Gastrocnemius medialis (tissue), 4 donors: ENCODE measurements at regions not wholly inside any gene's neighbourhood (a gene's known extent, or its start where the extent isn't known, plus 50 kb on each side); places are given as distances from the start of the nearest gene placed in this dataset.

Source experiments
- ATAC-seq, 2 donors: fragments of 150-250 bp; one replicate each; pipeline ENCODE4 v1.9.1; 2016
- DNase-seq, 2 donors: peaks; one replicate each; pipeline ENCODE4 v3.0.0-alpha.2; 2019
- H3K27ac ChIP-seq, 4 donors: fragments of 200-600 bp; sonication (generic); 1 replicate in 1 of 4; 2 replicates in 3 of 4; pipeline ENCODE4 v1.5.1; 2016 to 2018; ENCODE audit warnings: mild to moderate bottlenecking in 2 of 4, moderate library complexity in 1 of 4
- H3K27me3 ChIP-seq, 3 donors: fragments of 200-600 bp; sonication (generic) in 2 of 3; 1 replicate in 1 of 3; 2 replicates in 2 of 3; pipeline versions ENCODE4 v1.5.1 to v1.6.0; 2016 to 2019; ENCODE audit warnings: mild to moderate bottlenecking in 1 of 3, moderate library complexity in 1 of 3
- H3K36me3 ChIP-seq, 2 donors: fragments of 200-600 bp; sonication (generic) in 1 of 2; one replicate each; pipeline ENCODE4 v1.5.1; 2017 to 2018
- H3K4me1 ChIP-seq, 2 donors: fragments of 200-600 bp; sonication (generic) in 1 of 2; one replicate each; pipeline ENCODE4 v1.5.1; 2016 to 2017; ENCODE audit warnings: mild to moderate bottlenecking in 2 of 2
- H3K4me3 ChIP-seq, 4 donors: fragments of 200-600 bp; sonication (generic) in 3 of 4; 1 replicate in 1 of 4; 2 replicates in 3 of 4; pipeline ENCODE4 v1.5.1; 2016 to 2019; ENCODE audit warnings: mild to moderate bottlenecking in 2 of 4
- H3K9me3 ChIP-seq, 3 donors: fragments of 200-600 bp; sonication (generic) in 2 of 3; 1 replicate in 1 of 3; 2 replicates in 2 of 3; pipeline ENCODE4 v1.5.1; 2016 to 2019
- CTCF ChIP-seq, 5 experiments: fragments of 450-650 bp in 3 of 5; fragments of 200-600 bp in 2 of 5; sonication (generic) in 2 of 5; IDR thresholded peaks in 4 of 5; conservative IDR thresholded peaks in 1 of 5; 1 replicate in 4 of 5; 2 replicates in 1 of 5; pipeline ENCODE4 v1.5.1; 2016 to 2019; ENCODE audit warnings: antibody characterized with exemption in 5 of 5, mild to moderate bottlenecking in 3 of 5, moderate library complexity in 3 of 5
- POLR2A ChIP-seq, 2 donors: fragments of 450-650 bp; IDR thresholded peaks; one replicate each; pipeline ENCODE4 v1.6.1; 2017; ENCODE audit warnings: antibody characterized with exemption in 2 of 2, mild to moderate bottlenecking in 2 of 2, moderate library complexity in 2 of 2
- in situ Hi-C, 4 donors: fragments of 200-750 bp; cut with MboI; loops; one replicate each; pipeline versions ENCODE4 v1.15.0 to v1.8.0; 2017; ENCODE audit warnings: low sequenced_read_pairs in 4 of 4
- intact Hi-C: fragments of 100-400 bp; cut with DNase I; formaldehyde crosslinking; loops from one replicate; pipeline ENCODE4 v1.15.1; 2023; ENCODE audit warnings: low total_unique reads

- ATAC-seq (peak; percentile 65 to 66), DNase-seq (peak; percentile 50 to 59)
- peak in 1 of 2 donors; percentile 30 for TF ChIP-seq POLR2A (IDR thresholded peaks at IDR 0.05)
- TF ChIP-seq CTCF (IDR thresholded peaks at IDR 0.05 in 4 of 5, conservative IDR thresholded peaks at IDR 0.05 in 1 of 5), result no peak
- H3K4me3 ChIP-seq, result no peak overlapping the region
- no peaks in the 10 kb centered on the region for H3K36me3 ChIP-seq
- intact Hi-C loops, result loop anchor here (5.0 kb wide), 2 partner anchors 65 to 80 kb away; no protein-coding TSS in a partner anchor
- no peaks in the 10 kb centered on the region for H3K9me3 ChIP-seq
- no peaks in the 10 kb centered on the region for H3K27me3 ChIP-seq
- in situ Hi-C loops, result no loop called here
- peak overlapping the region; percentile 59 to 73 (median 65) for H3K27ac ChIP-seq
- no peaks in the 10 kb centered on the region for H3K4me1 ChIP-seq
Measured at GRCh38 chr2:237256887-237257286, 157.1 kb downstream of the COL6A3 start.

GRCh38 chr2:237257471-237257951 is 156.5 kb downstream of the COL6A3 start:
- intact Hi-C loops, result loop anchor here (5.0 kb wide), 2 partner anchors 65 to 80 kb away; no protein-coding TSS in a partner anchor
- H3K27me3 ChIP-seq, result no peaks in the 10 kb centered on the region
- DNase-seq, result no peak

DNA sequence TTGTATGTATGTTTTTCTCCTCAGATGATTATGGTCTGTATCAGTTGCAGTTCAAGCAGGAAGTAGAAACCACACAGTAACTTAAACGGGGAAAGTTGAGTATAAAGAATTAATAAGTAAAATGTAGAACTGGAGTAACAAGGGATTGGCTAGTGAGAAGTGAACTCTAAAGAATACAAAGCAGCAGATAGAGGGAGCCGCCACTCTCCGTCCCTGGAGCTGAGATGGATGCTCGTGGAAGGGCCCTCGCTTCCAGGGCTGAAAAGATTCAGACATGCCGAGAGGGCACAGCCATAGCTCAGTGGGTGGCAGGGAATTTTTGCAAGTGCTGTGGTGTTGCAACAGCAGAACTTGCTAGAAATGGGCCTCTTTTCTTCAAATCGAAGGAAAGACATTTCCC is 155.8 kb downstream of the COL6A3 start:
- H3K4me1 ChIP-seq, result no peaks in the 10 kb centered on the region
- intact Hi-C loops, result loop anchor here (5.0 kb wide), 2 partner anchors 64 to 81 kb away; no protein-coding TSS in a partner anchor
- no peaks in the 10 kb centered on the region for H3K27me3 ChIP-seq
- ATAC-seq (no peak), DNase-seq (no peak)
- no peak for TF ChIP-seq POLR2A (IDR thresholded peaks at IDR 0.05)
- TF ChIP-seq CTCF (IDR thresholded peaks at IDR 0.05 in 4 of 5, conservative IDR thresholded peaks at IDR 0.05 in 1 of 5), result no peak
- no peaks in the 10 kb centered on the region for H3K36me3 ChIP-seq
- no peak overlapping the region for H3K4me3 ChIP-seq
- H3K9me3 ChIP-seq, result no peaks in the 10 kb centered on the region
- H3K27ac ChIP-seq, result peak overlapping the region; percentile 59 to 73 (median 65)
- in situ Hi-C loops, result no loop called here

More at GRCh38 chr2:237257471-237257951, 156.5 kb downstream of the COL6A3 start:
- Histone ChIP-seq H3K4me1 (no peaks in the 10 kb centered on the region), H3K9me3 (no peaks in the 10 kb centered on the region), H3K27ac (peak overlapping the region; percentile 59 to 73 (median 65)), H3K4me3 (no peak overlapping the region), H3K36me3 (no peaks in the 10 kb centered on the region)
- in situ Hi-C loops, result no loop called here
- TF ChIP-seq POLR2A (IDR thresholded peaks at IDR 0.05) (no peak), CTCF (IDR thresholded peaks at IDR 0.05 in 4 of 5, conservative IDR thresholded peaks at IDR 0.05 in 1 of 5) (no peak)
- ATAC-seq, result no peak

DNA sequence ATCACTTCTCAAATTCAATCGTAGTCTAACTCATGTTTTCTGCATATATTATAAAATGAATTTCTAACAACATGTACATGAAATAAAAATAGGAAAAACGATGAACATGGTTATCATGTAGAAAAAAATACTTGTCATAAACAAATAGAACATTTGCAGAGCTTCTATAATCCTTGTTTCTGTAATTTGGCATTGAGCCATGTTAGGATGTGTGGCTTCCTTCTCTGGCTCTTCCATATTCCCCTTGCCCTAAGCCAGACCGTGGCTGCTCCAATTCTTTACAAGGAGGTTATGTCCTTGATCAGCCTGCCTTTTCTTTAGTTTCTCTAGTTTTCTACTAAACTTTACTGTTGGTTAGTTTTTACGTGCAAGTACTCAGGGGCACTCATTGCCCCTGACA is 155.3 kb downstream of the COL6A3 start:
- intact Hi-C loops, result loop anchor here (5.0 kb wide), 2 partner anchors 64 to 81 kb away; no protein-coding TSS in a partner anchor
- ATAC-seq (no peak), DNase-seq (no peak)
- Histone ChIP-seq H3K4me1 (no peaks in the 10 kb centered on the region), H3K36me3 (no peaks in the 10 kb centered on the region), H3K27ac (peak overlapping the region; percentile 11 to 73 (median 65)), H3K4me3 (no peak overlapping the region), H3K27me3 (no peaks in the 10 kb centered on the region), H3K9me3 (no peaks in the 10 kb centered on the region)
- in situ Hi-C loops, result no loop called here
- TF ChIP-seq CTCF (IDR thresholded peaks at IDR 0.05 in 4 of 5, conservative IDR thresholded peaks at IDR 0.05 in 1 of 5) (no peak), POLR2A (IDR thresholded peaks at IDR 0.05) (no peak)
